B cell (primary cell): ENCODE measurements at regions not wholly inside any gene's neighbourhood (a gene's known extent, or its start where the extent isn't known, plus 50 kb on each side); places are given as distances from the start of the nearest gene placed in this dataset.

Experiments used
- ATAC-seq: fragments of 200-7000 bp; cut with Tn5 transposase; one replicate; pipeline ENCODE4 v1.10.0; 2021; ENCODE audit warnings: low read depth, mild to moderate bottlenecking, moderate number of reproducible peaks, moderate library complexity
- CTCF ChIA-PET: fragments of 350-600 bp; sonication (Branson Sonifier 250); formaldehyde crosslinking; loops from one replicate; lab custom pipeline; 2021; ENCODE audit warnings: antibody characterized with exemption, inconsistent platforms; lab: Charles Lee
- POLR2A ChIA-PET: fragments of 350-600 bp; sonication (Branson Sonifier 250); formaldehyde crosslinking; loops from one replicate; lab custom pipeline; 2021; ENCODE audit warnings: antibody characterized with exemption; lab: Charles Lee
- DNase-seq: peaks from one replicate; pipeline ENCODE4 v3.0.0; 2013
- H2AFZ ChIP-seq: 2 replicates; pipeline ENCODE4 v1.6.1; 2012; ENCODE audit warnings: mild to moderate bottlenecking, low read depth, low read length; ENCODE audit not compliant: insufficient read depth, poor library complexity, severe bottlenecking
- H3K27ac ChIP-seq, 2 donors: 1 replicate in 1 of 2; 2 replicates in 1 of 2; pipeline ENCODE4 v1.5.1; 2012 to 2013; ENCODE audit warnings: low read length in 2 of 2, mild to moderate bottlenecking in 2 of 2, moderate library complexity in 1 of 2
- H3K27me3 ChIP-seq, 4 experiments: fragments of 200-600 bp in 1 of 4; sonication (generic) in 1 of 4; replicated peaks in 1 of 4; 1 replicate in 2 of 4; 2 replicates in 2 of 4; pipeline versions ENCODE4 v1.6.1 to v1.7.0; 2013 to 2016; ENCODE audit warnings: low read length in 3 of 4, mild to moderate bottlenecking in 2 of 4, mixed read lengths in 1 of 4, moderate library complexity in 1 of 4; ENCODE audit not compliant: insufficient read depth in 4 of 4, control insufficient read depth in 3 of 4; ENCODE audit errors: control extremely low read depth in 1 of 4
- H3K36me3 ChIP-seq, 2 experiments: replicated peaks in 1 of 2; 1 replicate in 1 of 2; 2 replicates in 1 of 2; pipeline versions ENCODE4 v1.6.1 to v1.7.1; 2013; ENCODE audit warnings: low read length in 1 of 2; ENCODE audit not compliant: insufficient read depth in 2 of 2, control insufficient read depth in 1 of 2; ENCODE audit errors: control extremely low read depth in 1 of 2, extremely low read depth in 1 of 2
- H3K4me1 ChIP-seq, 2 donors: fragments of 200-600 bp in 1 of 2; sonication (generic) in 1 of 2; 1 replicate in 1 of 2; 2 replicates in 1 of 2; pipeline versions ENCODE4 v1.5.1 to v1.6.1; 2013 to 2017; ENCODE audit warnings: low read length in 2 of 2; ENCODE audit not compliant: control insufficient read depth in 2 of 2, insufficient read depth in 2 of 2
- H3K4me2 ChIP-seq: replicated peaks from 2 replicates; pipeline ENCODE3; 2012; ENCODE audit warnings: mild to moderate bottlenecking, low read depth, low read length; ENCODE audit not compliant: poor library complexity, severe bottlenecking
- H3K4me3 ChIP-seq, 5 experiments: fragments of 200-600 bp in 1 of 5; sonication (generic) in 1 of 5; 1 replicate in 3 of 5; 2 replicates in 2 of 5; pipeline versions ENCODE4 v1.5.1 to v1.7.0; 2011 to 2016; ENCODE audit warnings: low read length in 4 of 5, mild to moderate bottlenecking in 4 of 5, low read depth in 2 of 5, control low read depth in 1 of 5, moderate library complexity in 1 of 5; ENCODE audit not compliant: insufficient read depth in 1 of 5; ENCODE audit errors: control extremely low read depth in 1 of 5, extremely low read depth in 1 of 5
- H3K79me2 ChIP-seq: fragments of 200-600 bp; sonication (generic); one replicate; pipeline ENCODE4 v1.6.0; 2016; ENCODE audit warnings: low read length; ENCODE audit not compliant: control insufficient read depth, insufficient read depth
- H3K9ac ChIP-seq: fragments of 200-600 bp; sonication (generic); 2 replicates; pipeline ENCODE4 v1.6.1; 2017; ENCODE audit warnings: mild to moderate bottlenecking, low read length, moderate library complexity
- H3K9me3 ChIP-seq, 3 donors: one replicate each; pipeline versions ENCODE4 v1.6.1 to v1.7.1; 2013; ENCODE audit warnings: low read length in 2 of 3; ENCODE audit not compliant: control insufficient read depth in 2 of 3, insufficient read depth in 1 of 3; ENCODE audit errors: control extremely low read depth in 1 of 3
- H4K20me1 ChIP-seq: 2 replicates; pipeline ENCODE4 v1.6.0; 2012; ENCODE audit warnings: mild to moderate bottlenecking, low read length; ENCODE audit not compliant: insufficient read depth, control insufficient read depth, poor library complexity, severe bottlenecking
- H3K27ac Mint-ChIP-seq: one replicate; pipeline ENCODE4 v1.8.0; 2021; ENCODE audit warnings: mixed read lengths
- H3K27me3 Mint-ChIP-seq: one replicate; pipeline ENCODE4 v1.8.0; 2021; ENCODE audit warnings: mixed read lengths
- H3K4me1 Mint-ChIP-seq: one replicate; pipeline ENCODE4 v1.8.0; 2021; ENCODE audit warnings: mixed read lengths
- H3K4me3 Mint-ChIP-seq: one replicate; pipeline ENCODE4 v1.8.0; 2021; ENCODE audit warnings: mixed read lengths
- H3K9me3 Mint-ChIP-seq: one replicate; pipeline ENCODE4 v1.8.0; 2022; ENCODE audit warnings: mixed read lengths; ENCODE audit not compliant: insufficient read depth
- CTCF ChIP-seq: fragments of 200-600 bp; IDR thresholded peaks from one replicate; pipeline ENCODE4 v1.8.0; 2022; ENCODE audit warnings: antibody characterized with exemption, mild to moderate bottlenecking
- EZH2 ChIP-seq: IDR thresholded peaks from 2 replicates; pipeline ENCODE4 v1.6.1; 2012; ENCODE audit warnings: borderline replicate concordance, low read depth, mild to moderate bottlenecking, moderate library complexity, low read length; ENCODE audit not compliant: insufficient read depth, poor library complexity, severe bottlenecking
- WGBS: methylation state at CpG from one replicate; pipeline ENCODE4 v1.1.5; 2013; ENCODE audit warnings: missing lambda C conversion rate; ENCODE audit not compliant: insufficient coverage; 5-methylcytosine and 5-hydroxymethylcytosine counted together
- intact Hi-C: fragments of 100-400 bp; cut with micrococcal nuclease; formaldehyde crosslinking; loops from one replicate; pipeline ENCODE4 v1.10.0; 2022

- Mint-ChIP-seq H3K27ac (no peak overlapping the region), H3K27me3 (no peaks in the 10 kb centered on the region)
- ATAC-seq = no peak
Measured at GRCh38 chr2:180698668-180699067, 281.7 kb upstream of the UBE2E3 start.

More at GRCh38 chr2:180698668-180699067, 281.7 kb upstream of the UBE2E3 start:
- no peaks in the 10 kb centered on the region for H3K4me1 Mint-ChIP-seq
- Histone ChIP-seq H3K27ac (no peak overlapping the region), H3K9ac (no peak overlapping the region), H2AFZ (no peak overlapping the region), H3K27me3 (no peaks in the 10 kb centered on the region), H3K9me3 (no peaks in the 10 kb centered on the region), H3K4me1 (no peaks in the 10 kb centered on the region), H3K4me3 (no peak overlapping the region), H3K36me3 (no peaks in the 10 kb centered on the region), H3K4me2 (no peak overlapping the region), H3K79me2 (no peaks in the 10 kb centered on the region), H4K20me1 (no peaks in the 10 kb centered on the region)
- H3K9me3 Mint-ChIP-seq = peaks cover 3% of the 10 kb centered on the region
- CTCF ChIA-PET = no interaction called here
- WGBS = 58% methylated on average over 3 of the region's 3 CpGs
- no peak for TF ChIP-seq CTCF
- no peak for TF ChIP-seq EZH2
- no peak for DNase-seq
- intact Hi-C loops = no loop called here
- no peak overlapping the region for H3K4me3 Mint-ChIP-seq
- POLR2A ChIA-PET = no interaction called here
